ENCODE measurements at regions not wholly inside any gene's neighbourhood (a gene's known extent, or its start where the extent isn't known, plus 50 kb on each side); places are given as distances from the start of the nearest gene placed in this dataset.
A peak's percentile ranks its signal among the peaks of the same experiment; 100 is the strongest.

GRCh38 chr15:75776065-75776423 is 63.4 kb upstream of the CSPG4 start:
- Histone ChIP-seq H3K18ac (ENCODE audit: insufficient read length, low read depth, low read length) (no peak overlapping the region), H3K9me3 (ENCODE audit: control insufficient read depth, low read depth, low read length) (no peaks in the 10 kb centered on the region), H4K5ac (ENCODE audit: insufficient read length, low read depth, low read length) (no peak overlapping the region), H3K23ac (ENCODE audit: insufficient read length, low read depth, low read length) (no peak overlapping the region), H2BK15ac (ENCODE audit: low read depth, low read length) (no peak overlapping the region), H3K27me3 (ENCODE audit: insufficient read depth, low read length) (no peaks in the 10 kb centered on the region), H3K79me2 (ENCODE audit: insufficient read depth, low read length) (no peaks in the 10 kb centered on the region), H3T11ph (ENCODE audit: low read length) (no peak overlapping the region), H2BK12ac (ENCODE audit: insufficient read length, low read depth, low read length) (no peak overlapping the region), H2AK5ac (ENCODE audit: insufficient read length, low read length) (no peak overlapping the region), H2AFZ (ENCODE audit: low read length) (no peak overlapping the region), H4K8ac (replicated peaks; ENCODE audit: insufficient read length, low read depth, low read length) (no peak overlapping the region), H2BK20ac (ENCODE audit: low read depth, low read length, poor library complexity, severe bottlenecking) (no peak overlapping the region), H3K14ac (ENCODE audit: insufficient read depth, low read length) (no peak overlapping the region), H4K91ac (ENCODE audit: insufficient read length, low read depth, low read length) (no peak overlapping the region), H3K79me1 (ENCODE audit: insufficient read depth, low read depth, low read length, poor library complexity, severe bottlenecking) (no peaks in the 10 kb centered on the region), H4K20me1 (ENCODE audit: control insufficient read depth, insufficient read depth, insufficient read length) (no peaks in the 10 kb centered on the region), H2BK120ac (ENCODE audit: low read depth, low read length, poor library complexity, severe bottlenecking) (no peak overlapping the region), H3K4me2 (ENCODE audit: insufficient read depth, insufficient read length, low read length) (no peak overlapping the region), H3K27ac (ENCODE audit: insufficient read length, low read depth, low read length) (no peak overlapping the region), H3K56ac (ENCODE audit: insufficient read length, low read depth, low read length) (no peak overlapping the region), H3K9ac (ENCODE audit: extremely low read depth, insufficient read length, low read length) (no peak overlapping the region), H3K4me1 (ENCODE audit: insufficient read depth, low read length) (no peaks in the 10 kb centered on the region; the same call in 1 of the 2 replicates), H2BK5ac (ENCODE audit: insufficient read length, low read length) (no peak overlapping the region), H3K23me2 (ENCODE audit: insufficient read length, low read depth, low read length, poor library complexity, severe bottlenecking) (no peaks in the 10 kb centered on the region), H3K4ac (ENCODE audit: low read depth, low read length) (no peak overlapping the region)
- Mint-ChIP-seq H3K9me3 (no peaks in the 10 kb centered on the region), H3K27me3 (ENCODE audit: low read depth) (peaks cover 12% of the 10 kb centered on the region), H3K4me3 (no peak overlapping the region), H3K4me1 (peaks cover 32 to 34% of the 10 kb centered on the region in 2 experiments), H3K36me3 (ENCODE audit: insufficient read depth in 1 of 3, low read depth in 3 of 3) (no peaks in the 10 kb centered on the region; a peak in 1 of 7 replicates), H3K27ac (peak overlapping the region in 2 of 3 experiments; percentile 52 to 68; a peak in 2 of 7 replicates)
- no peak for DNase-seq
- no peak for TF ChIP-seq CTCF (conservative IDR thresholded peaks at IDR 0.05)
- no CpG with 5 or more reads among the region's 2 CpGs for WGBS (ENCODE audit: extremely low coverage, insufficient read length, low lambda C conversion rate)
